Gastroesophageal sphincter (tissue), 2 donors: ENCODE measurements at regions not wholly inside any gene's neighbourhood (a gene's known extent, or its start where the extent isn't known, plus 50 kb on each side); places are given as distances from the start of the nearest gene placed in this dataset.

ENCODE experiments used
- EP300 ChIP-seq: sonication (generic); formaldehyde crosslinking; IDR thresholded peaks from one replicate; pipeline ENCODE4 v1.6.1; 2017; ENCODE audit warnings: antibody characterized with exemption, mild to moderate bottlenecking
- POLR2A ChIP-seq, 2 donors: fragments of 450-650 bp; IDR thresholded peaks; one replicate each; pipeline ENCODE4 v1.6.1; 2017; ENCODE audit warnings: antibody characterized with exemption in 2 of 2, mild to moderate bottlenecking in 2 of 2, moderate library complexity in 1 of 2

DNA sequence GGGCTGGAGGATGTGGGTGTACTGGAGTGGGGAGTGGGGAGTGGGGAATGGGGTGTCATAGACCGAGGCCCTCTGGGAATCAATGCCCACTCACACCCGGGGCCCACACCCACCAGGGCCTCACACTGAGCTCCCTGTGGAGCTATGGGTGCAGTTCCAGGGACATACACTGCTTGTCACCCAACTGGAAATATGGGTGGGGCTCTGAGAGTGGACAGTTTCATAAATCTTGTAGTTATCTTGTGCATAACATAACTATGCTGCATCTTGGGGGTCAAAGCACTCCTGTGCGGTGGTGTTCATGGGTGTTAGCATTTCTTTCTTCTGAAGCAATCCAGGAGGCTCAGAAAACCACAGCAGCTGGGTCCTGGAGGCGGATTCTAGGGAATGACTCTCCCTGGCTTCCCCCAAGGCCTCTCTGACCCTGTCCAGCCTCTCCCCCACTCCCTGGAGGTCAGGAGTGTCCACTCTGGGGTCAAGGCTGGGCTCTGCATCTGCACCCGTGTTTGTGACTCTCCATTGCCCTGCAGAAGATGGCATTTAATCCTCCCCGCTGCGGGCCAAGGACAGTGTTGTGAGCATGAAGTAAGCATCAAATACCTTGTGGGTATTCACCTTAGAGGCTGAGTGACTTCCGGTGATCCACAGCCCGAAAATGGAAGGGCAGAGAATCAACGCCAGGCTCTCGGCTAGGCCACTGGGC lies 172.5 kb downstream of the CTTN start:
- TF ChIP-seq EP300 (no peak), POLR2A (IDR thresholded peaks at IDR 0.05) (no peak)
